Islet precursor cell (in vitro differentiated cells): ENCODE measurements at regions not wholly inside any gene's neighbourhood (a gene's known extent, or its start where the extent isn't known, plus 50 kb on each side); places are given as distances from the start of the nearest gene placed in this dataset.
"Not testable (repeated sequence)": the region's sequence is repeated elsewhere in the genome, so short reads cannot be mapped to it uniquely, and the experiment has no call there.

Experiments
- DNase-seq: peaks from one replicate; pipeline ENCODE4 v3.0.0-alpha.2; 2018

DNA sequence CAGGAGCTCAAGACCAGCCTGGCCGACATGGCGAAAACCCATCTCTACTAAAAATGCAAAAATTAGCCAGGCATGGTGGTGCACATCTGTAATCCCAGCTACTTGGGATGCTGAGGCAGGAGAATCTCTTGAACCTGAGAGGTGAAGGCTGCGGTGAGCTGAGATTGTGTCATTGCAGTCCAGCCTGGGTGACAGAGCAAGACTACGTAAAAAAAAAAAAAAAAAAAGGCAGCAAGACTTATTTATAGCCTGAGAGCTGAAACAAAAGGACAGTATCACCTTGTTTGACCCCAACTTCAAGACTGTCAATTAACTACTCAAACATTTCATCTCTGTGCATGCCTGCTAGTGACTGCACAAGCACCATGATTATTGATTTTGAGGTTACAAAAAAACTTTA, 478.9 kb upstream of the GBE1 start:
- no peak for DNase-seq

DNA sequence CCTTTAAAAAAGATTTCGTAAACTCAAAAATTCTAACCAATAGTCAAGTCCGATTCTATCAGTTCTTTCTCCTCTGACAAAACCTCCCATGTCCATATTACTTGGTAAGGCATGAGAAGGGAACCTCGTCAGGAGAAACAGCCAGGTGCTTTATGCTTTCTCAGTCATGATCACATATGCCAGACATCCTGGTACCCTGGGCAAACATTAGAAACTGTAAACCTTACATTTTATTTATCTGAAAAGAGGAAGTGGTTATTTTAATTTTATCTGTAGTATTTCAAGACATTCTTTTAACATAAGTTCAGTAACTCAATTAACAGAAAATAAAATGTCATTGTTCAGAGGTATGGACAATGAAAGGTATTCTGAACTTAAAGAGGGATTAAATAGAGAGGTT, 474.8 kb upstream of the GBE1 start:
- DNase-seq = no peak

DNA sequence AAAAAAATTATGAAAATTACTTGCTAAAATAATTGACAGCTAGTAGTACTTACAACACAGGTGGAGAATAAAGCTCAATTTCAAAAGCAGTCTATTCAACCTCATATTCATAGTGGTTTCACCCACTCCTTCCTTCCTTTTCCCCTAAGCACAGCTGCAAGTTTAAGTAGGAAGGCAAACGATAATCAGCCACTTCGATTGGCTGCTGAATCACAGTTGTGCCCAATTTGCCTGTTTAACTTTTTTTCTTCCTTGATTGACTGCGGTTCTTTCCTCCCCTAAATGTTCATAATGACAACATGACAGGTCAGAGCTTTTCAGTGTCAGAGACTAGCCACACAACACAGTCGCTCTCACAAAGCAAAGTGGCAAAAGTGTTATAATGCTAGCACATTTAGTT, 468.0 kb upstream of the GBE1 start:
- no peak for DNase-seq

DNA sequence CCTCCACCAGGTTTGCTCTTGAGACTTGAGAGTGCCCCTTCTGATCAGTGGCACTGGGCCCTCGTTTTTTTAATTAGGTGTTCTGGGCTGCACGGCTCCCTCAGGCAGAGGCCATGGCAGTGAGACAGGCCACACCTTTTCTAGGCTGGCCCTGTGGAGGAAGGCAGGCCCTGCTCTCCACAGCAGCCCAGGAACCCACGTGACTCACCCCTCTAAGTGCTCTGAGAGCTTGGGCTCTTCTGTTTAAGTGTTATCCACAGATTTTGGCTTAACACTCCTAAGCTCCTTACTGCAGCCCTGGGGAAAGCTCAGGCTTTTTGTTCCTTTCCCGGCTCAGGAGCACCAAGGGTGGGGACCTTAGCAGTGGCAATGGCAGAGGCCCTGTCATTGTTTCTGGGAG, 463.2 kb upstream of the GBE1 start:
- peak; percentile 65 for DNase-seq

DNA sequence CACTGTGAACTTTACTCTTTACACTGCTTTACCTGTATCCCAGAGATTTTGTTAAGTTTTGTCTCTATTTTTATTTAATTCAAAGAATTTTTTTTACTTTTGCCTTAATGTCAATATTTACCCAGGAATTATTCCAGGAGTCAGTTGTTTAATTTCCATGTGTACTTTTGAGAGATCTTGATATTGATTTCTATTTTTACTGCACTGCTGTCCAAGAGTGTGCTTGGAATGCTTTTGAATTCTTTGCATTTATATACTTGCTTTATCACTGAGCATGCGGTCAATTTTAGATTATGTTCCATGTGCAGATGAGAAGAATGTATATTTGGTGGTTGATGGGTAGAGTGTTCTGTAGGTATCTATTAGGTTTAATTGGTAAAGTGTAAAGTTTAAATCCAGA, 461.0 kb upstream of the GBE1 start:
- no peak for DNase-seq

DNA sequence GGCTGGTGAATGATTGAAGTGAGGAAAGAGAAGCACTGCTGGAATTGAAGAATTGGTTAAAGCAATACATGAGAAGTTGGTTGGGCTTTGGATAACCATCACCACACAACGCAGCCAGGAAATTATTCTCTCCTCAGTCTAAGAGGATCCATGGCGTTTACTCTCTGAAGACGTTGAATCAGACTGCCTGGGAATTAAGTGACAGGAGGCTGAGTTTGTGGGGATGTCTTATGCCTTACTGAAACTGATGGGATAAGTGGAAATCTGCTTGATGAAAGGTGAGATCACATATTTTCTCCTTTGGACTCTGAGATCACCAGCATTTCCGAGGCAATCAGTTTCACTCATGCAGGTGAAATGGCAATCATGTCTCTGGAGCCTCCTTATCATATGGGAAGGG, 456.1 kb upstream of the GBE1 start:
- DNase-seq = no peak

DNA sequence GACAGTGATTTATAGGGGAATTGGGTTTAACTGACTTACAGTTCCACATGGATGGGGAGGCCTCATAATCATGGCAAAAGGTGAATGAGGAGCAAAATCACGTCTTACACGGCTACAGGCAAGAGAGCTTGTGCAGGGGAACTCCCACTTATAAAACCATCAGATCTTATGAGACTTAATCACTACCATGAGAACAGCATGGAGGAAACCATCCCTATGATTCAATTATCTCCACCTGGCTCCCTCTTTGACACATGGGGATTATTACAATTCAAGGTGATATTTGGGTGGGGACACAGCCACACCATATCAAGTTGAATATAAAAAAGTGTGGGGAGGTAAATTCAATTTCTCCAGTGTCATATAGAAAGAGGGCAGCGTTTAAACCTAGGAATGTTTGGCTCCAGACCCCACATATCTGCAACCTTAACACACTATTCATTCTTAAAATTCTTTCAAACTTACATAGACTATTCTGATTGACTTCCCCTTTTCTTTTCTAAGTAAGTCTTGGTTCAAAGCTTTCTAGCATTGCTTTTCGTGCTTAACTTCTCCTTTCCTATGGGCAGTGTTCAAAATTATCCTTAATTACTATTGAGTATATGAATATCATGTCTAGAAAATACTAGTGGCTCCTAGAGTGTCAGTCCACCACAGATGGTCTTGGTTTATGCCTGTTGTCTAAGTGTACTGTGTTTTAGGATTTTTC, 446.7 kb upstream of the GBE1 start:
- no peak for DNase-seq

DNA sequence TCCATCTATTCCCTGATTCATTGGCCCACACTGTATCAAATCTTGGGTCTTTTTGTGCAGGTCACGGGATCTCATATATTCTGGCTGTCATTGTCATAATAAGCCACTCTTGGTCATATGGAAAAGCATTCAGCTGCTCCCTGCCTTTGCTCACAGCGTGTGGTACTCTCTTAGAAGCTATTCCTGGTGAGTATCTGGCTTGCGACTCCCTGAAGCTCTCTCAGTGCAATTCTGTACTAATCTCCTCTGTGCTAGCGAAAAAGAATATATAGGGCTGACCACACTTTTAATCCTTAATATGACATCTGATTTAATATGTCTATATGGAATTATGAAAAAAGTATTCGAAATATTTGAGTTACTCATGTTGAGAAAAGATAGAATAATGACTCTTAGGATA, 440.8 kb upstream of the GBE1 start:
- no peak for DNase-seq

DNA sequence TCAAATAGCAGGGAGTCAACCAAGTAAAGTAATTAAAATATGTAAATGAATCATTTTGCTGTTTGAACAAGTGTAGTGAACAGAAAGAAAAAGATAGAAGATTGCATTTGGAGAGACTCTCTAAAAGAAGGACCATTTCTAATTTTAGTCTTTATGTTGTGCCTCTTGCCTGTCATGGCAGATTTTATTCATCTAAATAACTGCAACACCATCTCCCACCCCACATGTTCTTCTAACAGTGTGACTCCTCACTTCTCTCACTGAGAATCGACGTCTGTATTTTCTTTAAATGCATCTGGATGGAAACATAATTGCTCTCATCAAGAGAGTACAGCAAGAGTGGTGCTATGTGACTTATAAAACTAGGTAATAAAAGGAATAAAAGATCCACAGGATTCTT, 439.9 kb upstream of the GBE1 start:
- DNase-seq = no peak

DNA sequence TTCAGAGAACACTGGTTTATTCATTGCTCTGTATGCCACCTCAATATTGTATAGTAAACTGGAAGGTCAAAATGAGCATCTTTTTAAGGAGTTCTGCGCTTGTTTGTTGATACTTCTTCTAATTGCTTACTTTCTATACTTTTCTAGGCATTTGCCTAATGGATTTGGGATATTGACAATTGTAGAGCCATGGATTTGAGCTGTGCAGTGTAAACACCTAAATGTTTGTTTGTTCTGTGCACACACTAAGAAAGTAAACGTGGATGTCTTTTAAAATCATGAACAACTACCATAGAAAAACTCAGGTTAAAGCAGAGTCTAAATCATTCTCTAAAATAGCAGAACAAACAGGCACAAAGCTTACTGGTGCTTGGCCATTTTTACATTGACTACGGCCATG, 436.6 kb upstream of the GBE1 start:
- DNase-seq = no peak

DNA sequence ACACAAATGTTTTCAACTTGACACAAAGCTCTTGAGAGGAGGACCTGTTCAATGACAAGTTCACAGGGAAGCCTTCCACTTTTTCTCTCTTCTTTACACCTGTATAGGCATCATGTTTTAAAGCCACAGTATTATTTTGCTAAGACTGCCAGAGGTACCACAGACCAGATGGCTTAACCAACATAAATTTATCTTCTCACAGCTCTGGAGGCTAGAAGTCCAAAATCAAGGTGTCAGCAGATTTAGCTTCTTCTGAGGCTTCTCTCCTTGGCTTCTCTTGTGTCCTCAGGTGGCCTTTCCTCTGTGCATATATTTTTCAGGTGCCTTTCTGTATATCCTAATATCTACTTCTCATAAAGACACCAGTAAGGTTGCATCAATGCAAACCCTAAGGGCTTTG, 435.2 kb upstream of the GBE1 start:
- no peak for DNase-seq

DNA sequence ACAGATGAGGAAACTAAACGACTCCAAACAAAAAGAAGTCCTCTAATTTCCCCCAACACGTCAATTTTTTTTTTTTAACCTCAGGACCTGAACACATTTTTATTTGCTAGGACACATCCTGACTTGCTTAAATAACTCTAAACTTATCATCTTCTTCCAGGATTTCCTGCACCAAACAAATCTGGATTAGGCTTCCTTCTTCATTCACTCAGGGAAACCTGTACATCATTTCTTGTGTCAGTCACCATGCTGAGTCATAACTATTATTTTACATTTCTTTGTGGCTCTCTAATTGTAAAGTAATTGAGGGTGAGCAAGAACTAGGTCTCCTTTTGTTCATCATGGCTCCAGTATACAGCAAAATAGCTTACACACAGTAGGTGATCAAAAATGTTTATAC, 433.4 kb upstream of the GBE1 start:
- no peak for DNase-seq

DNA sequence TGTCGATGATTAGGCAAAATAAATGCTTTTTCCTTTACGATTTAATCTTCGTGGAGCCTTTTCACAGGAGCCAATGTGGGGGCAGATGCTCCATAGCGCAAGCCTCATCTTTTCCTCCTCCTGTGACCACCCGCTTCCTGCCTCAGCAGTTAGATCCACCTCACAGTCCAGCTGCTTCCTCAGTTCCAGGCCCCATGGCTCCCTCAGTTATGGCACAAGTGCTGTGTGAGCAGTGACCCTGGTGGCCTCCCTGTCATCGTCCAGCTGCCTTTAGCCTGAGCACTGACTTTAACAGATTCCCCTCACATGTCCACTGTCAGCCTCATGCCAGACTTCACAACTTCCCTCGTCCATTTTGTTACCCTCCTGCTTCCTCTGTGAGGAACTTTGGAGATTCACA, 424.6 kb upstream of the GBE1 start:
- DNase-seq = no peak

DNA sequence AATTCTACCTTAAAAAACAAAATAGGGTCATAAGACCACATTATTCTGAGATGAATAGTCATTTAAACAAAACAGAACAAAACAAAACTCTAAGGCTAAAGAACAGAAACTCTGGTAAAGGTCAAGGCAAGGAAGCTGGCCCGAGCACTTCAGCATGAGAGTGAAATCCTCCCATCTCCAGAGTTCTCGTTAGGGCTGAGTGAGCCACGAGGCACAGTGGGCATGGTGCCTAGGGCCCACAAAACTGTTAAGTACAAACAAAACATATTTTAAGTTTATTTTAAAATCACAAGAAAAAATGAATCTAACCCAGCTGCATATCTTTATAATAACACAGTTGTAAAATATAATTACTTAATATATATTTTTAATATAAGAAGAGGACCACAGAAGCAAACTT, 417.8 kb upstream of the GBE1 start:
- no peak for DNase-seq

DNA sequence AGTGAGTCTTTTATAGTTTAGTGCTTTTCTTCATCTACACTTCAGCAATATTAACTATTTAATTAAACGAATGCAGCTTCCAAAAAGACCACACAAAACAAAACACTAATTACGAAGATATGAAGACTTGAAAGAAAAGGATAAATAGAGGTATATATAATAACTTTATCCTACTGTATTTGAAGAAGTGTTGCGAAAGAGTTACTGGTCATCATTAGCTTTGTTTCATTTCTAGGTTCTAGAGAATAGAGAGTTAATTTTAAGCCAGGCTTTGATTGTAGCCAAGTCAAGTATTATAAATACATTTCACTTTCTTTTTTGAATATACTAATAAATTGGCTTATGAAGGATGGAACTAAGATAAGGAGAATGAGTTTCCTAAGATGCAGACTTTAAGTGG, 416.8 kb upstream of the GBE1 start:
- no peak for DNase-seq

DNA sequence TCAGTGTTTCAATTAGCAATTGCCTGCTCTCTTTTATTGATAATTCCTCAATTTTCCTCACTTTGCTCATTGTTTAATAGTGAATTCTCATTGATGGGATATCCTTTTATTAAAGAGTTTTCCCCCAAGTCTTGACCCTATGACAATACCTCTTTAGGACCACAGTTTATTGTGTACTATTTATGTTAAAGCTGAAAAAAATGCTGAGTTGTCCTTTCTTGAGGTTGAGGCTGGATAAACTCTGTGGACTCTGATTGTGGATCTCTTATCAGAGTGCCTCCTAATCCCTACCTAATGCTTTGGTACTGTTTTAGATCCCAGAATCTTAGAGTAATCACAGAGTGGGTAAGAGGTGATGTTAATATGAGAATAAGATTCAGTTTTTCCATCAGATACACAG, 416.3 kb upstream of the GBE1 start:
- DNase-seq = no peak

DNA sequence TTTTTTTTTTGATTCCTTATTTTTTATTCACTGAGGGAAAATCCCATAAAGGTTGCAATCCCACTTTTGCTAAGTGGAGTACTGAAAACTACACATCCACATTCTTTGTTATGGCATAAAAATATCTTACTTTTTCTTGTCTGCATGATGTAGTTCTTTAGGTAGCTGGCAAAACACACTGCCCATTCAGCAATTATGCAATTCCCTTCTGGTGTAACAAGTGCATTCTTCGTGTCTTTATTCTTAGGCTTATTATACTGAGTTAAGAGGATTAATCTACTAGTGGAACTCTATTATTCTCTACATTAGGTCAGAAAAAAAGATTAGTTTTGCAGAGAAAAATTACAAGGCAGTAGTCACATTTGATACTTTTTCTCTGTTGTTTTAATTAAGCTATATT, 403.8 kb upstream of the GBE1 start:
- DNase-seq = no peak

DNA sequence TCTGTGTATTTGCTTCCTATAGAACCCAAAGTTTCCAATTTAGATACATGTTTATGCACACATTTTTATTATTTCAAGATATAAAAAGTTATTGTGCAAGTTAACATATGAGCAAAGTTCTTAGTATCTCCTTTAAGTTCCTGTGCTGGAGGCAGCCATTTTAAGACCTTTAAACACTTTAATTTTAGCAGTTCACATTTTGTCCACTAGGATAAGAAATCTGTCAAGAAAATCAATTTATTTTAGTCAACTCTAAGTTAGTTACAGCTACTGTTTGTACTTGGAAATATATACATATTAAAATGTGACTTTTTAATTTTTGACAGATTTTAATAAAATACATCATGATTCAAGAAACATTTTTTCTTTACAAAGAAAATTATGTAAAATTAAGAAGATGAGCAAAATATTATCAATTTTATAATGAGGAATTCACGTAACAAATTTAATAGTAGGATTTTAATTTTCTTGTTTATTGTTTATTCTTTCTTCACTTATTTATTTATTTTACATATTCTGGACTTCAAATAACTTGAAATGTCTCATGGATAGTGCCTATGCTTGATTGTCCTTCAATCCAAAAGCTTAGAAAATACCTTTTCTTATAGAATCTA, 402.6 kb upstream of the GBE1 start:
- DNase-seq = no peak

DNA sequence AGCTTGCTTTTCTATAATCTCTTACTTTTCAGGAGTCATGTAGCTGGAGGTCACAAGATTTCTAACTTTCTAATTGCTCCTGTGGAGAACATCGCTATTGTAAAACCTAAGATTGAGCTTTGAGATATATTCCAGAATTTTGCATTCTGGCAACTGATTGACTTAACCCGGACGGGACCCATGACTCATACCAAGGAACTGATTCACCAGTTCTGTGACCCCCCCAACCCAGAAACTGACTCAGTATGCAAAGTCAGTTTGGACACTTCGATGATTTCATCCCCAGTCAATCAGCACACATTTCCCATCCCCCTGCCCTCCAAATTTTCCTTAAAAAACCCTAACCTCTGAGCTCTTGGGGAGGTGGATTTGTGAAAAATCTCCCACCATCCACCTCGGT, 396.5 kb upstream of the GBE1 start:
- DNase-seq = no peak

DNA sequence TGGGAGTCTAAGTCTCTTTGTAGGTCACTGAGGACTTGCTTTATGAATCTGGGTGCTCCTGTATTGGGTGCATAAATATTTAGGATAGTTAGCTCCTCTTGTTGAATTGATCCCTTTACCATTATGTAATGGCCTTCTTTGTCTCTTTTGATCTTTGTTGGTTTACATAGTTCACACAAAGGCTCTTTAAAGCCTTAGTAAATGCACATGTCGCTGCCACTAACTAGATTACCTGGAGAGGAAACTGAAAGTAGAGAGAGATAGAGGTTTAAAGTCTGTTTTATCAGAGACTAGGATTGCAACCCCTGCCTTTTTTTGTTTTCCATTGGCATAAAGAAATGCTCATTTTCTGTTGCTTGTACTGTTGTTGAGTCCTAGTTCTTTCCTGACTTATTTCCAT, 392.4 kb upstream of the GBE1 start:
- DNase-seq = not testable (repeated sequence)

DNA sequence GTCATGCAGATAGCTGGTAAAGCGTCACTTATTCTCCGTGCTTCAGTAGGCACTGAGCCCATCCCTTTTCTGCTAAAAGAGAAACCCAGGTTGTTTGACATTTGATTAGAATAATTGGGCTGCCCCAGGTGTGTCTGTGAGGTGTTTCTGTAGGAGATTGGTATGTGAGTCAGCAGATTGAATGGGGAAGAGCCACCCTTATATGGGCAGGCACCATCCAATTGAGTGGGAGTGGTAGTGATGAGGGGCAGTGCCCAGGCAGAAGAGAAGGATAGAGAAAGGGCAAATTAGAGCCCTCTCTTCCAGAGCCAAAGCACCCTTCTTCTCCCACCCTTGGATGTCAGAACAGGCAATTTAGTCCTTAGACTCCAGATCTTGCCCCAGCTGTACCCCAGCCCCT, 384.3 kb upstream of the GBE1 start:
- DNase-seq = no peak

DNA sequence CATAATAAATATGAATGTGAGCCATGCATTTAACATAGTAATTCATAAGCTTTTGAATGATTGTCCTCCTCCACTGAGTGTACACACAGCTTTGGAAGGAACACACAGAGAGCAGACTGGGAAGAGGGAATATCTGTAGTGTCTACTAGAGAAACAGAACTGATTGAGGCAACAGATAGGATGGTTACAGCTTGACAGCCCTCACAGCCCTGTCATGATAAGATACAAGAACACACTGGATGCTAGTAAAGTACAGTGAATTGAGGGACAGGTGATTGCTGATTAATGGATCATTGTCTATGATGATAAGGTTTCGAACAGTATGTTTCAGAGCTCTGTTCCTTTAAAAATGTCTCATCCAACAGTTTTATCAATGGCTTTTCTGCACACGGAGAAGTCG, 383.4 kb upstream of the GBE1 start:
- no peak for DNase-seq

DNA sequence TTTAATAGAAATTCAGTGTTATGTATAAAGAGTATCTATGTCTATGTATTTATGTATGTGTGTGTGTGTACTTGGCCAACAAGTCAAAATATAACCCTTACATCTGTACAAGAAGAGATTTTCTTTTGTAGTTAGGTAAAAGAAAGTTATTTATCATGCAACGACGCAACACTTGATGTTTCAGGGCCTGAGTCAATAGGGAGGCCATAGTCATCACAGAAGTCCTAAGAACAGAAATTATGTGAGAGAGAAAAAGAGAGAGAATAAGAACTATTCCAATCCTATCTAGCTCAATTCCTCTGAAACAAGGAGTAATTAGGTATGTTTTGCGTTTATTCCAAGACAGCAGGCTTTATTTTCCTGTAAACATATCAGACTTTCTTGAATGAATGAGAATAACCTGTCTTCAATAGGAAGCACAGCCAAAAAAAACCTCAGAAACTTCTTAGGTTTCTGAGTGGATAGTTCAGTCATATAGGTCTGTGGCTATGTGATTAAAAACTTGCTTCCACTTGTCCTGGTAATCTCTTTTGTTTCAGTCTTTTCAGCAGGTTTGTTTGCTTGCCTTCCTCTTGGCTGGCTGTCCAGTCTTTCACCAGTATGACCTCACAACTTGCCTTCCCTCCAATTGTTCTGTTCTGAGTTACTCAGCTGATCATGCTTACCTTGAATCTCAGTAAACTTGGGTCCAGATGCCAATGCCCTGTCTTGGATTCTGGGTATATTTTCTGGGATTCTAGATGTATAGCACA, 382.4 kb upstream of the GBE1 start:
- DNase-seq = no peak

DNA sequence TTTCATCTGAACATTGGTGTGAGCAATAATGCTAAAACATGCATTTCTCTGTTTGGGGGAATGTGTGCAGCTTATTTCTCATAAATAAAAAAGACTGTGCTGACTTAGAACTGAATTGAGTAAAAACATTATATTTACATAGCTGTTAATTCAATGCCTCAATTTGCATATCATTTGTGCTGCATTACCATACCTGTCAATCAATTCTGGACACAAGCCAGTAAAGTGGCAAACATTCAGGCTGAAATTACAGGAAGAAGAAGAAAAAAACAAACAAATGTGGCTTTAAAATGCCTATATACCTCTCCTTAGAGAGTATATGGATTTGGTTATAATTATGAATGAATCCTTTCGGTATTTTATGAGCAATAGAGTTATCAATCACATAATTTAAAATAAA, 380.1 kb upstream of the GBE1 start:
- no peak for DNase-seq

DNA sequence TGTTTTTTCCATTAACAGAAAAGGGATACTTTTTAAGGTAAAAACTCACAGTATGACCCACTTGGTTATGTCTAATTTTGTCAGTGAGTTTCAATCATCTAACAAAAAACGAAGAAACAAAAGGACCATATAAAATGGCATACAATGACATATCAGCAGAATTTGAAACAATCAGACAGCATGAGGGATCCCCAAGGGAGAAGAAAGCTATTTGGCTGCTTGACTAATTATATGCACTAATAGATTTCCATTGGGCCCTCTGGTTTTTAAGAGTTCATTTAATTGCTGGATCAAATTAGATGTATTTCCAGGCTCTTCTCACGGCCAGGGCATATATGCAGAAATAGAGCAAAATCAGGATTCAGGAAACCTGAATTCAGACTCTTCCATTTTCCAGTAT, 376.4 kb upstream of the GBE1 start:
- no peak for DNase-seq
